HepG2 (cell line): ENCODE measurements at regions not wholly inside any gene's neighbourhood (a gene's known extent, or its start where the extent isn't known, plus 50 kb on each side); places are given as distances from the start of the nearest gene placed in this dataset.

ENCODE experiments used
- CTCF ChIP-seq: sonication (generic); formaldehyde crosslinking; IDR thresholded peaks from 2 replicates; pipeline ENCODE4 v1.5.0; 2020; ENCODE audit warnings: mild to moderate bottlenecking, missing genetic modification reagents, moderate library complexity
- POLR2AphosphoS5 ChIP-seq: IDR thresholded peaks from 2 replicates; pipeline ENCODE4 v1.6.1; 2012; ENCODE audit warnings: low read depth, low read length

GRCh38 chr7:94092980-94093379, 88.8 kb upstream of the BET1 start:
- TF ChIP-seq POLR2AphosphoS5 (no peak), CTCF (CRISPR knock-in tag) (no peak)
